Body of pancreas (tissue), 4 donors: ENCODE measurements at regions not wholly inside any gene's neighbourhood (a gene's known extent, or its start where the extent isn't known, plus 50 kb on each side); places are given as distances from the start of the nearest gene placed in this dataset.

Experiments
- POLR2A ChIP-seq, 3 donors: fragments of 450-650 bp; IDR thresholded peaks; one replicate each; pipeline ENCODE4 v1.6.1; 2016; ENCODE audit warnings: antibody characterized with exemption in 3 of 3, mild to moderate bottlenecking in 2 of 3
- TF ChIP-seq, protein P1 (sequence below), 7 experiments: fragments of 450-650 bp in 4 of 7; fragments of 200-600 bp in 3 of 7; sonication (generic) in 3 of 7; IDR thresholded peaks; one replicate each; pipeline ENCODE4 v1.5.1; 2016 to 2019; ENCODE audit warnings: antibody characterized with exemption in 7 of 7

DNA sequence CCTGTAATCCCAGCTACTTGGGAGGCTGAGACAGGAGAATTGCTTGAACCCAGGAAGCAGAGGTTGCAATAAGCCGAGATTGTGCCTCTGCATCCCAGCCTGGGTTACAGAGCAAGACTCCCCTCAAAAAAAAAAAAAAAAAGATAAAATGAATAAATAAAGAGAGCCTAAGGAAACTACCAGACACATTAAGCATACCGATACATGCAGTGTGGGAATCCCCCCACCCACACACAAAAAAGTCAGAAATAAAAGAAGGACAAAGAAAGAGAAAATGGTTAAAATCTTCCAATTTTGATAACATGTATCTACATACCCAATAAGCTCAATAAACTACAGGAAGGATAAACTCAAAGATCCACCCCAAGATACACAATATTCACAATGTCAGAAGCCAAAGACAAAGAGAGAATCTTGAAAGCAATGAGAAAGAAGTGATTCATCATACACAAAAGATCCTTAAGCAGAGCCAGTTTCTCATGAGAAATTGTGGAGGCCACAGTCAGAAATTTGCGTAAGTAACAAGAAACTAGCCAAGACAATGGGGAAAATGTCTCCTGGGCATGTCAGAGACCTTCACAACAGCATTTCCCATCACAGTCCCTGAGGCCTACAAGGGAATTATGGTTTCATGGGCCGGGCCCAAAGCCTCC, 1197.0 kb downstream of the AMY1C start:
- TF ChIP-seq, protein P1, sequence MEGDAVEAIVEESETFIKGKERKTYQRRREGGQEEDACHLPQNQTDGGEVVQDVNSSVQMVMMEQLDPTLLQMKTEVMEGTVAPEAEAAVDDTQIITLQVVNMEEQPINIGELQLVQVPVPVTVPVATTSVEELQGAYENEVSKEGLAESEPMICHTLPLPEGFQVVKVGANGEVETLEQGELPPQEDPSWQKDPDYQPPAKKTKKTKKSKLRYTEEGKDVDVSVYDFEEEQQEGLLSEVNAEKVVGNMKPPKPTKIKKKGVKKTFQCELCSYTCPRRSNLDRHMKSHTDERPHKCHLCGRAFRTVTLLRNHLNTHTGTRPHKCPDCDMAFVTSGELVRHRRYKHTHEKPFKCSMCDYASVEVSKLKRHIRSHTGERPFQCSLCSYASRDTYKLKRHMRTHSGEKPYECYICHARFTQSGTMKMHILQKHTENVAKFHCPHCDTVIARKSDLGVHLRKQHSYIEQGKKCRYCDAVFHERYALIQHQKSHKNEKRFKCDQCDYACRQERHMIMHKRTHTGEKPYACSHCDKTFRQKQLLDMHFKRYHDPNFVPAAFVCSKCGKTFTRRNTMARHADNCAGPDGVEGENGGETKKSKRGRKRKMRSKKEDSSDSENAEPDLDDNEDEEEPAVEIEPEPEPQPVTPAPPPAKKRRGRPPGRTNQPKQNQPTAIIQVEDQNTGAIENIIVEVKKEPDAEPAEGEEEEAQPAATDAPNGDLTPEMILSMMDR (IDR thresholded peaks at IDR 0.05): no peak
- no peak for TF ChIP-seq POLR2A (IDR thresholded peaks at IDR 0.05)
